Loucy (cell line): ENCODE measurements at regions not wholly inside any gene's neighbourhood (a gene's known extent, or its start where the extent isn't known, plus 50 kb on each side); places are given as distances from the start of the nearest gene placed in this dataset.

ENCODE experiments used
- H2AFZ ChIP-seq: fragments of 200-600 bp; sonication (generic); 2 replicates; pipeline ENCODE4 v1.6.0; 2016; ENCODE audit warnings: antibody characterized with exemption, mild to moderate bottlenecking, low read length, moderate library complexity
- H3F3A ChIP-seq: fragments of 200-600 bp; 2 replicates; pipeline ENCODE4 v1.6.0; 2016; ENCODE audit warnings: antibody characterized with exemption, low read depth, mild to moderate bottlenecking
- H3K27me3 ChIP-seq: fragments of 200-600 bp; sonication (generic); 2 replicates; pipeline ENCODE4 v1.6.1; 2014; ENCODE audit warnings: low read length, mild to moderate bottlenecking; ENCODE audit not compliant: insufficient read depth, poor library complexity, severe bottlenecking
- H3K36me3 ChIP-seq: fragments of 200-600 bp; sonication (generic); 2 replicates; pipeline ENCODE4 v1.6.1; 2016; ENCODE audit warnings: low read length; ENCODE audit not compliant: insufficient read depth
- H3K4me1 ChIP-seq: fragments of 200-600 bp; sonication (generic); 2 replicates; pipeline ENCODE4 v1.5.1; 2014; ENCODE audit warnings: low read length, mild to moderate bottlenecking; ENCODE audit not compliant: insufficient read depth, poor library complexity, severe bottlenecking
- H3K4me2 ChIP-seq: fragments of 200-600 bp; sonication (generic); 2 replicates; pipeline ENCODE4 v1.6.0; 2014; ENCODE audit warnings: antibody characterized with exemption, low read length, low read depth, mild to moderate bottlenecking; ENCODE audit not compliant: poor library complexity, severe bottlenecking
- H3K4me3 ChIP-seq: fragments of 200-600 bp; sonication (generic); 2 replicates; pipeline ENCODE4 v1.5.1; 2014; ENCODE audit warnings: low read length, mild to moderate bottlenecking, mixed read lengths; ENCODE audit not compliant: poor library complexity, severe bottlenecking
- H3K79me2 ChIP-seq: fragments of 200-600 bp; sonication (generic); 2 replicates; pipeline ENCODE4 v1.6.1; 2014; ENCODE audit warnings: low read length; ENCODE audit not compliant: insufficient read depth
- H3K9ac ChIP-seq: fragments of 200-600 bp; sonication (generic); 2 replicates; pipeline ENCODE4 v1.6.0; 2014; ENCODE audit warnings: mild to moderate bottlenecking, low read depth, low read length, moderate library complexity; ENCODE audit not compliant: poor library complexity, severe bottlenecking
- H3K9me2 ChIP-seq: fragments of 200-600 bp; sonication (generic); replicated peaks from 2 replicates; pipeline ENCODE4 v1.6.1; 2016; ENCODE audit warnings: low read depth, low read length, mixed read lengths
- H3K9me3 ChIP-seq: fragments of 200-600 bp; sonication (generic); 2 replicates; pipeline ENCODE4 v1.6.1; 2014; ENCODE audit warnings: mild to moderate bottlenecking, antibody characterized with exemption, low read length, low read depth; ENCODE audit not compliant: insufficient read depth
- H4K20me1 ChIP-seq: fragments of 200-600 bp; sonication (generic); 2 replicates; pipeline ENCODE4 v1.6.0; 2014; ENCODE audit warnings: antibody characterized with exemption, low read length, mild to moderate bottlenecking; ENCODE audit not compliant: insufficient read depth, poor library complexity, severe bottlenecking
- EZH2phosphoT487 ChIP-seq: fragments of 200-600 bp; IDR thresholded peaks from 2 replicates; pipeline ENCODE4 v1.6.1; 2018; ENCODE audit warnings: antibody characterized with exemption, mild to moderate bottlenecking, moderate library complexity, borderline replicate concordance
- TF ChIP-seq, protein P1 (sequence below): fragments of 200-600 bp; sonication (generic); conservative IDR thresholded peaks from 2 replicates; pipeline ENCODE4 v1.5.1; 2014; ENCODE audit warnings: mild to moderate bottlenecking, antibody characterized with exemption, low read length

DNA sequence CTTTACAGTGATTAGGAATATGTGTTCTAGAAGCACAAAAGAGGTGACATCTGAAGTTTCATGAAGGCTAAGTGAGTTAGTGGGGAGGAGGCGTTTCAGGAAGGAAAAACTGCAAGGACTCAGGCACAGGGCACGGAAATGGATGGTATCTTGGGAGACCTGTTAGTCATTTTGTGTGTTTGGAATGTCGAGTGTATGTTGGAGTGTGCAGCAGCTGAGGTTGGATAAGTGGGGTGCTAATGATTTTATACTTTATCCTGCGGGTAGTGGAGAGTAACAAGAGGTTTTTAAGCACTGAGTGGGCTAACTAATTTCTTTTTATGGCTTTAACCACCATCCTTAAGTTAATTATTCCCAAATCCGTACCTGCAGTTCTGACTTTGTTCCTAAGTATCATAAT lies 571.5 kb upstream of the FBXO33 start:
- TF ChIP-seq, protein P1, sequence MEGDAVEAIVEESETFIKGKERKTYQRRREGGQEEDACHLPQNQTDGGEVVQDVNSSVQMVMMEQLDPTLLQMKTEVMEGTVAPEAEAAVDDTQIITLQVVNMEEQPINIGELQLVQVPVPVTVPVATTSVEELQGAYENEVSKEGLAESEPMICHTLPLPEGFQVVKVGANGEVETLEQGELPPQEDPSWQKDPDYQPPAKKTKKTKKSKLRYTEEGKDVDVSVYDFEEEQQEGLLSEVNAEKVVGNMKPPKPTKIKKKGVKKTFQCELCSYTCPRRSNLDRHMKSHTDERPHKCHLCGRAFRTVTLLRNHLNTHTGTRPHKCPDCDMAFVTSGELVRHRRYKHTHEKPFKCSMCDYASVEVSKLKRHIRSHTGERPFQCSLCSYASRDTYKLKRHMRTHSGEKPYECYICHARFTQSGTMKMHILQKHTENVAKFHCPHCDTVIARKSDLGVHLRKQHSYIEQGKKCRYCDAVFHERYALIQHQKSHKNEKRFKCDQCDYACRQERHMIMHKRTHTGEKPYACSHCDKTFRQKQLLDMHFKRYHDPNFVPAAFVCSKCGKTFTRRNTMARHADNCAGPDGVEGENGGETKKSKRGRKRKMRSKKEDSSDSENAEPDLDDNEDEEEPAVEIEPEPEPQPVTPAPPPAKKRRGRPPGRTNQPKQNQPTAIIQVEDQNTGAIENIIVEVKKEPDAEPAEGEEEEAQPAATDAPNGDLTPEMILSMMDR, result no peak
- TF ChIP-seq EZH2phosphoT487, result no peak
- H4K20me1 ChIP-seq, result no peaks in the 10 kb centered on the region
- no peak overlapping the region for H2AFZ ChIP-seq
- no peak overlapping the region for H3K4me3 ChIP-seq
- no peaks in the 10 kb centered on the region for H3K9me2 ChIP-seq
- no peaks in the 10 kb centered on the region for H3K4me1 ChIP-seq
- no peaks in the 10 kb centered on the region for H3K9me3 ChIP-seq
- H3K36me3 ChIP-seq, result no peaks in the 10 kb centered on the region
- no peaks in the 10 kb centered on the region for H3K79me2 ChIP-seq
- H3K4me2 ChIP-seq, result no peak overlapping the region
- H3K9ac ChIP-seq, result no peak overlapping the region
- no peaks in the 10 kb centered on the region for H3F3A ChIP-seq
- H3K27me3 ChIP-seq, result no peaks in the 10 kb centered on the region

DNA sequence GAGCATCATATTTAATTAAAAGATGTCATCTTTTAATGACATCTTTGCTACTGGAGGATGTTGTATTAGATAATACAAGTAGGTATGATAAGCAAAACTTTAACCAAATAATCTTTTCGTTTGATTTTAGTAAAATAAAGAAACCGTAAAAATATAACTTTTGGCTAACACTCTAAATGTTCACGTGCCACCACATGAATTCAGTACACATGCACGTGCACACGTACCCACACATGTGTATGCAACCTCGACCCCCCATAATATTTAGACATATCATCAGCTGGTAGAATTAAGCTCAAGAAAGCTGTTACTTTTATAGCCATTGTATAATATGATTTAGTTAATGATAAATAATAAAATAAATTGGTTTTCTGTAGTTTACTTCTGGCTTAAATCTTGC lies 566.6 kb upstream of the FBXO33 start:
- H2AFZ ChIP-seq, result no peak overlapping the region
- no peaks in the 10 kb centered on the region for H3K9me2 ChIP-seq
- H4K20me1 ChIP-seq, result no peaks in the 10 kb centered on the region
- no peaks in the 10 kb centered on the region for H3F3A ChIP-seq
- no peaks in the 10 kb centered on the region for H3K36me3 ChIP-seq
- H3K4me1 ChIP-seq, result no peaks in the 10 kb centered on the region
- TF ChIP-seq, protein P1, result no peak
- no peaks in the 10 kb centered on the region for H3K9me3 ChIP-seq
- H3K4me3 ChIP-seq, result no peak overlapping the region
- H3K4me2 ChIP-seq, result no peak overlapping the region
- H3K27me3 ChIP-seq, result no peaks in the 10 kb centered on the region
- H3K9ac ChIP-seq, result no peak overlapping the region
- no peaks in the 10 kb centered on the region for H3K79me2 ChIP-seq

DNA sequence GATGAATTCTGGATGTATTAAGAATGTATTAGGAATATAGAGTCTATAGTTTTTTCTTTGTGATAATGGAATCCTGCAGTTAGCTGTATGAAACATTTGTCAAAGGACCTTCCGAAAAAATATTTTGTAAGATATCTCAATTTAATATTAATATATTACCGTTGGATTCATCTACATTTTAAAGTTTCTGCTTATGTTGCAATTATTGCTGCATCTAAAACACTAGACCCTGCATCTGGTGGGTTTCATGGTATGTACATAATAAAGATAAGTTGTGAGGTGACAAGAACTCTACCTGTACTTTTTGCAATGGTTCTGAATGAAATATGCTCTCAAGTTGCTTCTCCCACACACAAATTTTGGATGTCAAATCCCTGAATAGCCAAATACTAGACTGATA lies 565.9 kb upstream of the FBXO33 start:
- H3K79me2 ChIP-seq, result no peaks in the 10 kb centered on the region
- no peaks in the 10 kb centered on the region for H3K27me3 ChIP-seq
- no peaks in the 10 kb centered on the region for H3K4me1 ChIP-seq
- H4K20me1 ChIP-seq, result no peaks in the 10 kb centered on the region
- no peaks in the 10 kb centered on the region for H3F3A ChIP-seq
- no peaks in the 10 kb centered on the region for H3K36me3 ChIP-seq
- TF ChIP-seq EZH2phosphoT487, result no peak
- TF ChIP-seq, protein P1, result no peak
- H3K4me2 ChIP-seq, result no peak overlapping the region
- no peak overlapping the region for H2AFZ ChIP-seq
- no peaks in the 10 kb centered on the region for H3K9me3 ChIP-seq
- no peak overlapping the region for H3K9ac ChIP-seq
- H3K9me2 ChIP-seq, result no peaks in the 10 kb centered on the region
- H3K4me3 ChIP-seq, result no peak overlapping the region
